HL-60 (cell line): ENCODE measurements at regions not wholly inside any gene's neighbourhood (a gene's known extent, or its start where the extent isn't known, plus 50 kb on each side); places are given as distances from the start of the nearest gene placed in this dataset.

Experiments
- POLR2AphosphoS5 ChIP-seq: IDR thresholded peaks from 2 replicates; pipeline ENCODE4 v1.6.1; 2012; ENCODE audit warnings: low read depth
- TF ChIP-seq, protein P1 (sequence below): IDR thresholded peaks from one replicate; pipeline ENCODE4 v1.5.1; 2011; ENCODE audit warnings: low read length, control low read depth, inconsistent platforms; ENCODE audit not compliant: insufficient read depth
- TF ChIP-seq, protein P2 (sequence below): IDR thresholded peaks from 2 replicates; pipeline ENCODE4 v1.6.1; 2012; ENCODE audit warnings: low read depth; ENCODE audit not compliant: insufficient replicate concordance

DNA sequence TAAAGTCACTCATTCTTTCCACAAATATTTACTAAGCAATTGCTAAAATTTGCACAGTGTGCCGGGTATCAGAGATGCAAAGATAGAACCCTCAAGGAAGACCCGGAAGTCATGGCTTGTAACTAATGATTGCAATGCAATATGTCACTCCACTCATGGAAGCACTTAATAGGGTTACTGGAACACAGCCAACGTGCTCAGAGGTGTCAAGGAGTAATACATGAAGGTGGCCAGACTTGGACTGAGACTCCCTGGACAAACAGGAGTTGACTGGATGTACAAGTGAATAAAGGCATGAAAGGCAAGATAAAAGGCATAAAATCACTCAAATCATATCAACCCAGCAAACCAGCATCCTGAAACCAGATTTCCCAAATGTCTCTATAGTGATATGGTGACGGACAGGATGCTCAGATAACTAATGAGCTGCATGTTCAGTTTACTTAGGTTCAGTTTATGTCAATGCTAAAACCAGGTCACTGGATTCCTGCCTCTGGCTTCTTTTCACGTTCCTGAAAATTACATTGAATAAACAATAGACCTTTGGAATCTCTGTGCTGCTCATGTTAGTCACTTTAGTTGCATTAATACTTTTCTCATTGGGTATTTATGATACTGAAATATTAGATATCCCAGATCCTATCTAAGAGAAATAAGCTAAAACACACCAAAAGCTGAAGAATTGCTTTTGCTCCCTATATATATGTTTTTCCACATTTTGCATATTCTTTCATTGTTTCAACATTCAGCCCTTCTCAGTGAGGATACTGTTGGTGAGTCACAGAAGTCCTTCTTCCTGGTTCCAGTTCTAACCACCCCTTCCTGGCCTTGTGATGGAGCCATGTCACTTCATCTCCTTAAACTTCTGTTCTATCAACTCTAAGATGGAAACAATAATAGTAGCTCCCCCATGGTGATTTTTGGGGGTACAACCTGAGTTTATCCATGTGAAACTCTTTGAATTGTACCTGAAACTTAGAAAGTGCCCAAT, 688.9 kb upstream of the ID2 start:
- TF ChIP-seq POLR2AphosphoS5: no peak
- TF ChIP-seq, protein P1, sequence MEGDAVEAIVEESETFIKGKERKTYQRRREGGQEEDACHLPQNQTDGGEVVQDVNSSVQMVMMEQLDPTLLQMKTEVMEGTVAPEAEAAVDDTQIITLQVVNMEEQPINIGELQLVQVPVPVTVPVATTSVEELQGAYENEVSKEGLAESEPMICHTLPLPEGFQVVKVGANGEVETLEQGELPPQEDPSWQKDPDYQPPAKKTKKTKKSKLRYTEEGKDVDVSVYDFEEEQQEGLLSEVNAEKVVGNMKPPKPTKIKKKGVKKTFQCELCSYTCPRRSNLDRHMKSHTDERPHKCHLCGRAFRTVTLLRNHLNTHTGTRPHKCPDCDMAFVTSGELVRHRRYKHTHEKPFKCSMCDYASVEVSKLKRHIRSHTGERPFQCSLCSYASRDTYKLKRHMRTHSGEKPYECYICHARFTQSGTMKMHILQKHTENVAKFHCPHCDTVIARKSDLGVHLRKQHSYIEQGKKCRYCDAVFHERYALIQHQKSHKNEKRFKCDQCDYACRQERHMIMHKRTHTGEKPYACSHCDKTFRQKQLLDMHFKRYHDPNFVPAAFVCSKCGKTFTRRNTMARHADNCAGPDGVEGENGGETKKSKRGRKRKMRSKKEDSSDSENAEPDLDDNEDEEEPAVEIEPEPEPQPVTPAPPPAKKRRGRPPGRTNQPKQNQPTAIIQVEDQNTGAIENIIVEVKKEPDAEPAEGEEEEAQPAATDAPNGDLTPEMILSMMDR: no peak
- TF ChIP-seq, protein P2, sequence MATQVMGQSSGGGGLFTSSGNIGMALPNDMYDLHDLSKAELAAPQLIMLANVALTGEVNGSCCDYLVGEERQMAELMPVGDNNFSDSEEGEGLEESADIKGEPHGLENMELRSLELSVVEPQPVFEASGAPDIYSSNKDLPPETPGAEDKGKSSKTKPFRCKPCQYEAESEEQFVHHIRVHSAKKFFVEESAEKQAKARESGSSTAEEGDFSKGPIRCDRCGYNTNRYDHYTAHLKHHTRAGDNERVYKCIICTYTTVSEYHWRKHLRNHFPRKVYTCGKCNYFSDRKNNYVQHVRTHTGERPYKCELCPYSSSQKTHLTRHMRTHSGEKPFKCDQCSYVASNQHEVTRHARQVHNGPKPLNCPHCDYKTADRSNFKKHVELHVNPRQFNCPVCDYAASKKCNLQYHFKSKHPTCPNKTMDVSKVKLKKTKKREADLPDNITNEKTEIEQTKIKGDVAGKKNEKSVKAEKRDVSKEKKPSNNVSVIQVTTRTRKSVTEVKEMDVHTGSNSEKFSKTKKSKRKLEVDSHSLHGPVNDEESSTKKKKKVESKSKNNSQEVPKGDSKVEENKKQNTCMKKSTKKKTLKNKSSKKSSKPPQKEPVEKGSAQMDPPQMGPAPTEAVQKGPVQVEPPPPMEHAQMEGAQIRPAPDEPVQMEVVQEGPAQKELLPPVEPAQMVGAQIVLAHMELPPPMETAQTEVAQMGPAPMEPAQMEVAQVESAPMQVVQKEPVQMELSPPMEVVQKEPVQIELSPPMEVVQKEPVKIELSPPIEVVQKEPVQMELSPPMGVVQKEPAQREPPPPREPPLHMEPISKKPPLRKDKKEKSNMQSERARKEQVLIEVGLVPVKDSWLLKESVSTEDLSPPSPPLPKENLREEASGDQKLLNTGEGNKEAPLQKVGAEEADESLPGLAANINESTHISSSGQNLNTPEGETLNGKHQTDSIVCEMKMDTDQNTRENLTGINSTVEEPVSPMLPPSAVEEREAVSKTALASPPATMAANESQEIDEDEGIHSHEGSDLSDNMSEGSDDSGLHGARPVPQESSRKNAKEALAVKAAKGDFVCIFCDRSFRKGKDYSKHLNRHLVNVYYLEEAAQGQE: no peak
